ENCODE measurements at regions not wholly inside any gene's neighbourhood (a gene's known extent, or its start where the extent isn't known, plus 50 kb on each side); places are given as distances from the start of the nearest gene placed in this dataset.

GRCh38 chr1:100624886-100625610 is 87.1 kb downstream of the GPR88 start:
- TF ChIP-seq CTCF (IDR thresholded peaks at IDR 0.05; ENCODE audit: poor library complexity) (no peak), EZH2 (IDR thresholded peaks at IDR 0.05; ENCODE audit: borderline replicate concordance) (no peak), EZH2phosphoT487 (IDR thresholded peaks at IDR 0.05; ENCODE audit: low read depth, severe bottlenecking, unreplicated experiment) (no peak)
